ENCODE measurements at regions not wholly inside any gene's neighbourhood (a gene's known extent, or its start where the extent isn't known, plus 50 kb on each side); places are given as distances from the start of the nearest gene placed in this dataset.
"Not testable (repeated sequence)": the region's sequence is repeated elsewhere in the genome, so short reads cannot be mapped to it uniquely, and the experiment has no call there.

GRCh38 chr6:16933532-16933931 is 168.3 kb upstream of the STMND1 start:
- no peak overlapping the region for H3K4me2 ChIP-seq
- H4K20me1 ChIP-seq (ENCODE audit: insufficient read depth): no peaks in the 10 kb centered on the region
- CTCF ChIA-PET: no interaction called here
- WGBS (ENCODE audit: low lambda C conversion rate): 77% methylated on average over 4 of the region's 4 CpGs
- no peak overlapping the region for H3K27ac ChIP-seq (ENCODE audit: low read depth in 2 of 2, low read length in 1 of 2)
- no peaks in the 10 kb centered on the region for H3K79me2 ChIP-seq (ENCODE audit: insufficient read depth)
- no peak overlapping the region for H3K9ac ChIP-seq
- no peaks in the 10 kb centered on the region for H3K9me2 ChIP-seq
- no peak overlapping the region for H2AFZ ChIP-seq (ENCODE audit: low read depth)
- POLR2A ChIA-PET: no interaction called here
- no peak for DNase-seq
- no peaks in the 10 kb centered on the region for H3K9me3 ChIP-seq
- peaks cover 6% of the 10 kb centered on the region for H3F3A ChIP-seq (replicated peaks; ENCODE audit: insufficient read depth)
- TF ChIP-seq, protein P1, sequence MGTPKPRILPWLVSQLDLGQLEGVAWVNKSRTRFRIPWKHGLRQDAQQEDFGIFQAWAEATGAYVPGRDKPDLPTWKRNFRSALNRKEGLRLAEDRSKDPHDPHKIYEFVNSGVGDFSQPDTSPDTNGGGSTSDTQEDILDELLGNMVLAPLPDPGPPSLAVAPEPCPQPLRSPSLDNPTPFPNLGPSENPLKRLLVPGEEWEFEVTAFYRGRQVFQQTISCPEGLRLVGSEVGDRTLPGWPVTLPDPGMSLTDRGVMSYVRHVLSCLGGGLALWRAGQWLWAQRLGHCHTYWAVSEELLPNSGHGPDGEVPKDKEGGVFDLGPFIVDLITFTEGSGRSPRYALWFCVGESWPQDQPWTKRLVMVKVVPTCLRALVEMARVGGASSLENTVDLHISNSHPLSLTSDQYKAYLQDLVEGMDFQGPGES (IDR thresholded peaks at IDR 0.05; ENCODE audit: low read depth, low read length): no peak
- TF ChIP-seq SIN3A (IDR thresholded peaks at IDR 0.05; ENCODE audit: borderline replicate concordance, low read depth, low read length): no peak
- no peak for TF ChIP-seq FOXM1 (IDR thresholded peaks at IDR 0.05; ENCODE audit: low read depth)
- no peak for TF ChIP-seq MXI1 (IDR thresholded peaks at IDR 0.05; ENCODE audit: low read depth, low read length)
- H3K27me3 ChIP-seq (ENCODE audit: insufficient read depth): no peaks in the 10 kb centered on the region
- no peaks in the 10 kb centered on the region for H3K36me3 ChIP-seq (replicated peaks in 1 of 2; ENCODE audit: control insufficient read depth in 1 of 2, insufficient read depth in 2 of 2, low read length in 1 of 2)
- peaks cover 0 to 5% of the 10 kb centered on the region in 2 experiments; a peak in 1 of 4 replicates for H3K4me1 ChIP-seq (ENCODE audit: control insufficient read depth in 1 of 2, insufficient read depth in 2 of 2, low read depth in 1 of 2, low read length in 1 of 2)
- no peak overlapping the region for H3K4me3 ChIP-seq (ENCODE audit: low read depth in 2 of 2, low read length in 1 of 2)

DNA sequence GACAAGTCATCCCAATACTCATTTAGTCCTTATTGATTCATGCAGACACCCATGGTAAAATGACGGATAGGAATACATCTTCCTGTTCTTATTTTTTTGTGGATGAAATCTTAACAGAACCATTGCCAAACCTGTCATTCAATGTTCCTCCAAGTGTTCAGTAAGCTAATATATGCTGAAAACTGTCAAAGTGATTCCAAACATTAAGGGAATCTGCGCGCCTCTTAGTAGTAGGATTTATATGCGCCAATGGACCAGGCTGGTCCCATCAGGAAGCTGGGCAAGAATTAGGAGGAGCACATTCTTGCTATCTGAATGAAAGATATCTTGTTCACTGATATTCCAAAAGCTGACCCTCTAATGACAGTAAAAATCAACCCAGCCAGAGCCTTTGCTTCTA is 168.9 kb upstream of the STMND1 start:
- CTCF ChIA-PET: no interaction called here
- TF ChIP-seq, protein P2, sequence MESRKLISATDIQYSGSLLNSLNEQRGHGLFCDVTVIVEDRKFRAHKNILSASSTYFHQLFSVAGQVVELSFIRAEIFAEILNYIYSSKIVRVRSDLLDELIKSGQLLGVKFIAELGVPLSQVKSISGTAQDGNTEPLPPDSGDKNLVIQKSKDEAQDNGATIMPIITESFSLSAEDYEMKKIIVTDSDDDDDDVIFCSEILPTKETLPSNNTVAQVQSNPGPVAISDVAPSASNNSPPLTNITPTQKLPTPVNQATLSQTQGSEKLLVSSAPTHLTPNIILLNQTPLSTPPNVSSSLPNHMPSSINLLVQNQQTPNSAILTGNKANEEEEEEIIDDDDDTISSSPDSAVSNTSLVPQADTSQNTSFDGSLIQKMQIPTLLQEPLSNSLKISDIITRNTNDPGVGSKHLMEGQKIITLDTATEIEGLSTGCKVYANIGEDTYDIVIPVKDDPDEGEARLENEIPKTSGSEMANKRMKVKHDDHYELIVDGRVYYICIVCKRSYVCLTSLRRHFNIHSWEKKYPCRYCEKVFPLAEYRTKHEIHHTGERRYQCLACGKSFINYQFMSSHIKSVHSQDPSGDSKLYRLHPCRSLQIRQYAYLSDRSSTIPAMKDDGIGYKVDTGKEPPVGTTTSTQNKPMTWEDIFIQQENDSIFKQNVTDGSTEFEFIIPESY (IDR thresholded peaks at IDR 0.05; ENCODE audit: borderline replicate concordance, low read depth): no peak
- TF ChIP-seq FOXM1 (IDR thresholded peaks at IDR 0.05; ENCODE audit: low read depth) (no peak), SIN3A (IDR thresholded peaks at IDR 0.05; ENCODE audit: borderline replicate concordance, low read depth, low read length) (no peak), CHD2 (IDR thresholded peaks at IDR 0.05; ENCODE audit: low read length, partially characterized antibody) (no peak), MXI1 (IDR thresholded peaks at IDR 0.05; ENCODE audit: low read depth, low read length) (no peak), RXRA (IDR thresholded peaks at IDR 0.05; ENCODE audit: borderline replicate concordance, low read depth) (no peak), RAD21 (IDR thresholded peaks at IDR 0.05; ENCODE audit: low read length) (no peak), FOXJ3 (CRISPR knock-in tag; IDR thresholded peaks at IDR 0.05) (no peak), EZH2phosphoT487 (IDR thresholded peaks at IDR 0.05; ENCODE audit: borderline replicate concordance, low read depth) (no peak), YY1 (IDR thresholded peaks at IDR 0.05; ENCODE audit: low read depth) (no peak), MAX (IDR thresholded peaks at IDR 0.05; ENCODE audit: low read depth) (no peak), TAF1 (IDR thresholded peaks at IDR 0.05; ENCODE audit: borderline replicate concordance, low read depth, low read length) (no peak), MEF2A (IDR thresholded peaks at IDR 0.05; ENCODE audit: borderline replicate concordance, low read depth) (no peak), TCF12 (IDR thresholded peaks at IDR 0.05) (no peak)
- TF ChIP-seq, protein P3, sequence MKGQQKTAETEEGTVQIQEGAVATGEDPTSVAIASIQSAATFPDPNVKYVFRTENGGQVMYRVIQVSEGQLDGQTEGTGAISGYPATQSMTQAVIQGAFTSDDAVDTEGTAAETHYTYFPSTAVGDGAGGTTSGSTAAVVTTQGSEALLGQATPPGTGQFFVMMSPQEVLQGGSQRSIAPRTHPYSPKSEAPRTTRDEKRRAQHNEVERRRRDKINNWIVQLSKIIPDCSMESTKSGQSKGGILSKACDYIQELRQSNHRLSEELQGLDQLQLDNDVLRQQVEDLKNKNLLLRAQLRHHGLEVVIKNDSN (IDR thresholded peaks at IDR 0.05; ENCODE audit: borderline replicate concordance, low read depth): no peak
- no peak overlapping the region for H3K27ac ChIP-seq (ENCODE audit: low read depth in 2 of 2, low read length in 1 of 2)
- peaks cover 6% of the 10 kb centered on the region for H3F3A ChIP-seq (replicated peaks; ENCODE audit: insufficient read depth)
- no peak overlapping the region for H2AFZ ChIP-seq (ENCODE audit: low read depth)
- no peaks in the 10 kb centered on the region for H3K27me3 ChIP-seq (ENCODE audit: insufficient read depth)
- POLR2A ChIA-PET: no interaction called here
- H3K9ac ChIP-seq: no peak overlapping the region
- peaks cover 0 to 5% of the 10 kb centered on the region in 2 experiments; a peak in 1 of 4 replicates for H3K4me1 ChIP-seq (ENCODE audit: control insufficient read depth in 1 of 2, insufficient read depth in 2 of 2, low read depth in 1 of 2, low read length in 1 of 2)
- WGBS (ENCODE audit: low lambda C conversion rate): 96% methylated on average over 4 of the region's 4 CpGs
- no peak overlapping the region for H3K4me2 ChIP-seq
- no peak overlapping the region for H3K4me3 ChIP-seq (ENCODE audit: low read depth in 2 of 2, low read length in 1 of 2)
- no peaks in the 10 kb centered on the region for H3K36me3 ChIP-seq (replicated peaks in 1 of 2; ENCODE audit: control insufficient read depth in 1 of 2, insufficient read depth in 2 of 2, low read length in 1 of 2)
- no peaks in the 10 kb centered on the region for H3K79me2 ChIP-seq (ENCODE audit: insufficient read depth)
- DNase-seq: no peak
- H4K20me1 ChIP-seq (ENCODE audit: insufficient read depth): no peaks in the 10 kb centered on the region
- H3K9me3 ChIP-seq: no peaks in the 10 kb centered on the region
- H3K9me2 ChIP-seq: no peaks in the 10 kb centered on the region

- H3K79me2 ChIP-seq (ENCODE audit: insufficient read depth); CTCF ChIA-PET; H4K20me1 ChIP-seq (ENCODE audit: insufficient read depth); H3K4me3 ChIP-seq (ENCODE audit: low read depth in 2 of 2, low read length in 1 of 2); H3K27ac ChIP-seq (ENCODE audit: low read depth in 2 of 2, low read length in 1 of 2); H3K36me3 ChIP-seq (replicated peaks in 1 of 2; ENCODE audit: control insufficient read depth in 1 of 2, insufficient read depth in 2 of 2, low read length in 1 of 2); H3K9ac ChIP-seq; H2AFZ ChIP-seq (ENCODE audit: low read depth); H3K9me2 ChIP-seq; H3K4me1 ChIP-seq (ENCODE audit: control insufficient read depth in 1 of 2, insufficient read depth in 2 of 2, low read depth in 1 of 2, low read length in 1 of 2); H3F3A ChIP-seq (replicated peaks; ENCODE audit: insufficient read depth); H3K9me3 ChIP-seq; H3K27me3 ChIP-seq (ENCODE audit: insufficient read depth); DNase-seq; H3K4me2 ChIP-seq; POLR2A ChIA-PET: not testable (repeated sequence)
Measured at GRCh38 chr6:16931079-16931478, 169.8 kb upstream of the ATXN1 start.
